AG04450 (cell line): ENCODE measurements at regions not wholly inside any gene's neighbourhood (a gene's known extent, or its start where the extent isn't known, plus 50 kb on each side); places are given as distances from the start of the nearest gene placed in this dataset.

Experiments used
- CTCF ChIA-PET: fragments of 300-600, 350-600 bp; formaldehyde crosslinking; extraction: SDS; loops from one replicate; lab custom pipeline; 2022; ENCODE audit warnings: antibody characterized with exemption, inconsistent platforms; lab: Charles Lee
- POLR2A ChIA-PET: fragments of 350-600 bp; formaldehyde crosslinking; extraction: SDS; loops from one replicate; lab custom pipeline; 2021; ENCODE audit warnings: antibody characterized with exemption, inconsistent platforms; lab: Yijun Ruan, JAX
- DNase-seq: peaks from one replicate; pipeline ENCODE4 v3.0.0-alpha.2; 2011; ENCODE audit warnings: low read depth, low spot score
- H3K27ac ChIP-seq: one replicate; pipeline ENCODE4 v1.5.1; 2012; ENCODE audit warnings: low read depth, low read length, control low read depth
- H3K27me3 ChIP-seq: one replicate; pipeline ENCODE4 v1.6.0; 2012; ENCODE audit warnings: low read length; ENCODE audit not compliant: control insufficient read depth, insufficient read depth
- H3K4me3 ChIP-seq: 2 replicates; pipeline ENCODE4 v1.5.1; 2011; ENCODE audit warnings: mild to moderate bottlenecking, low read depth, low read length, control low read depth
- H3K9me3 ChIP-seq: 2 replicates; pipeline ENCODE4 v1.5.1; 2012; ENCODE audit warnings: low read length; ENCODE audit not compliant: control insufficient read depth, insufficient read depth
- TF ChIP-seq, protein P1 (sequence below): IDR thresholded peaks from 2 replicates; pipeline ENCODE4 v1.5.1; 2011; ENCODE audit warnings: low read depth, low read length, control low read depth, inconsistent platforms

- ChIA-PET POLR2A (no interaction called here), CTCF (no interaction called here)
- DNase-seq: no peak
- H3K4me3 ChIP-seq: no peak overlapping the region
- no peaks in the 10 kb centered on the region for H3K27me3 ChIP-seq
- peaks cover 77% of the 10 kb centered on the region for H3K9me3 ChIP-seq
- TF ChIP-seq, protein P1, sequence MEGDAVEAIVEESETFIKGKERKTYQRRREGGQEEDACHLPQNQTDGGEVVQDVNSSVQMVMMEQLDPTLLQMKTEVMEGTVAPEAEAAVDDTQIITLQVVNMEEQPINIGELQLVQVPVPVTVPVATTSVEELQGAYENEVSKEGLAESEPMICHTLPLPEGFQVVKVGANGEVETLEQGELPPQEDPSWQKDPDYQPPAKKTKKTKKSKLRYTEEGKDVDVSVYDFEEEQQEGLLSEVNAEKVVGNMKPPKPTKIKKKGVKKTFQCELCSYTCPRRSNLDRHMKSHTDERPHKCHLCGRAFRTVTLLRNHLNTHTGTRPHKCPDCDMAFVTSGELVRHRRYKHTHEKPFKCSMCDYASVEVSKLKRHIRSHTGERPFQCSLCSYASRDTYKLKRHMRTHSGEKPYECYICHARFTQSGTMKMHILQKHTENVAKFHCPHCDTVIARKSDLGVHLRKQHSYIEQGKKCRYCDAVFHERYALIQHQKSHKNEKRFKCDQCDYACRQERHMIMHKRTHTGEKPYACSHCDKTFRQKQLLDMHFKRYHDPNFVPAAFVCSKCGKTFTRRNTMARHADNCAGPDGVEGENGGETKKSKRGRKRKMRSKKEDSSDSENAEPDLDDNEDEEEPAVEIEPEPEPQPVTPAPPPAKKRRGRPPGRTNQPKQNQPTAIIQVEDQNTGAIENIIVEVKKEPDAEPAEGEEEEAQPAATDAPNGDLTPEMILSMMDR: no peak
- no peak overlapping the region for H3K27ac ChIP-seq
Observed at GRCh38 chr10:130809181-130809580, 502.3 kb downstream of the TCERG1L start.

- Histone ChIP-seq H3K27me3 (no peaks in the 10 kb centered on the region), H3K27ac (no peak overlapping the region), H3K9me3 (peaks cover 77% of the 10 kb centered on the region), H3K4me3 (no peak overlapping the region)
- no peak for DNase-seq
- TF ChIP-seq, protein P1: no peak
- CTCF ChIA-PET: no interaction called here
- POLR2A ChIA-PET: no interaction called here
Observed at GRCh38 chr10:130809761-130810515, 501.6 kb downstream of the TCERG1L start.

DNA sequence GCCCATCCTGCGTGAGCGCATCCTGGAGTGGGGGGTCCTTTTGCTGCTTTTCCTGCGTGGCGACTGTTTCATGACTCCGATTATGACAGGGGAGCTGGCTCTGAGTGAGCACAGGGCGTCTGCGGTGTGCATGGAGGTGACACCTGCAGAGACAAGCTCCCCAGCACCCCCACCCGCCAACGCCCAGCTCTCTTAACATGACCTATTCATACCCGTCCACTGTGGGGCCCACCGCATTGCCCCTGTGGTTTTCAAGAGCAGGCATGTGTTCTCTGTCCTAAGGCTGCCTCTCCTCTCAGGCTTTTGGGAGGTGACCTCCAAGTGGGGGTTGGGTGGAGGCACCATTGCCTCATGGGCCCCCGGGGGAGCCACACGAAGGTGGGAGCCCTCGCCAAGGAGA lies 500.7 kb downstream of the TCERG1L start:
- no peak for DNase-seq
- TF ChIP-seq, protein P1: no peak
- Histone ChIP-seq H3K9me3 (peaks cover 74% of the 10 kb centered on the region), H3K27me3 (no peaks in the 10 kb centered on the region), H3K4me3 (no peak overlapping the region), H3K27ac (no peak overlapping the region)
- CTCF ChIA-PET: no interaction called here
- POLR2A ChIA-PET: no interaction called here

- ChIA-PET CTCF (no interaction called here), POLR2A (no interaction called here)
- H3K4me3 ChIP-seq: no peak overlapping the region
- H3K27me3 ChIP-seq: no peaks in the 10 kb centered on the region
- H3K9me3 ChIP-seq: peaks cover 77% of the 10 kb centered on the region
- no peak for DNase-seq
- TF ChIP-seq, protein P1: no peak
- H3K27ac ChIP-seq: no peak overlapping the region
Observed at GRCh38 chr10:130812381-130813148, 499.0 kb downstream of the TCERG1L start.

GRCh38 chr10:130814610-130815009 lies 496.9 kb downstream of the TCERG1L start:
- TF ChIP-seq, protein P1: no peak

More at GRCh38 chr10:130814610-130815009, 496.9 kb downstream of the TCERG1L start:
- Histone ChIP-seq H3K27me3 (no peaks in the 10 kb centered on the region), H3K9me3 (peaks cover 62% of the 10 kb centered on the region), H3K4me3 (no peak overlapping the region), H3K27ac (no peak overlapping the region)
- POLR2A ChIA-PET: no interaction called here
- no peak for DNase-seq
- CTCF ChIA-PET: no interaction called here
